Karpas-422 (cell line): ENCODE measurements at regions not wholly inside any gene's neighbourhood (a gene's known extent, or its start where the extent isn't known, plus 50 kb on each side); places are given as distances from the start of the nearest gene placed in this dataset.

Source experiments
- DNase-seq: peaks from one replicate; pipeline ENCODE4 v3.0.0-alpha.2; 2015
- H2AFZ ChIP-seq: fragments of 200-600 bp; sonication (generic); 2 replicates; pipeline ENCODE4 v1.6.1; 2014; ENCODE audit warnings: antibody characterized with exemption, low read length, mixed read lengths
- H3K27ac ChIP-seq: fragments of 200-600 bp; sonication (generic); 2 replicates; pipeline ENCODE4 v1.5.1; 2014; ENCODE audit warnings: mild to moderate bottlenecking, low read length, moderate library complexity
- H3K27me3 ChIP-seq: fragments of 200-600 bp; sonication (generic); 2 replicates; pipeline ENCODE4 v1.6.1; 2014; ENCODE audit warnings: low read length, mixed read lengths
- H3K36me3 ChIP-seq: fragments of 200-600 bp; sonication (generic); 2 replicates; pipeline ENCODE4 v1.6.1; 2014; ENCODE audit warnings: low read length, mixed read lengths; ENCODE audit not compliant: insufficient read depth
- H3K4me1 ChIP-seq: fragments of 200-600 bp; sonication (generic); 2 replicates; pipeline ENCODE4 v1.6.1; 2014; ENCODE audit warnings: mild to moderate bottlenecking, low read length, mixed read lengths
- H3K4me2 ChIP-seq: fragments of 200-600 bp; sonication (generic); 2 replicates; pipeline ENCODE4 v1.6.1; 2014; ENCODE audit warnings: low read length, low read depth, mild to moderate bottlenecking; ENCODE audit not compliant: poor library complexity, severe bottlenecking
- H3K4me3 ChIP-seq: fragments of 200-600 bp; sonication (generic); 2 replicates; pipeline ENCODE4 v1.5.1; 2014; ENCODE audit warnings: mild to moderate bottlenecking, antibody characterized with exemption, low read length, mixed read lengths
- H3K79me2 ChIP-seq: fragments of 200-600 bp; sonication (generic); 2 replicates; pipeline ENCODE4 v1.6.1; 2014; ENCODE audit warnings: mild to moderate bottlenecking, low read length, mixed read lengths
- H3K9ac ChIP-seq: fragments of 200-600 bp; sonication (generic); 2 replicates; pipeline ENCODE4 v1.6.0; 2014; ENCODE audit warnings: low read length
- H3K9me2 ChIP-seq: fragments of 200-600 bp; sonication (generic), shearing (Covaris generic); replicated peaks from 2 replicates; pipeline ENCODE4 v1.6.0; 2014; ENCODE audit warnings: mild to moderate bottlenecking, low read length, moderate library complexity; ENCODE audit not compliant: insufficient read depth
- H3K9me3 ChIP-seq: fragments of 300-700, 200-600 bp; sonication (generic); 2 replicates; pipeline ENCODE4 v1.6.1; 2014; ENCODE audit warnings: low read length, mixed read lengths
- H4K20me1 ChIP-seq: fragments of 200-600 bp; sonication (generic); 2 replicates; pipeline ENCODE4 v1.6.1; 2014; ENCODE audit warnings: mild to moderate bottlenecking, antibody characterized with exemption, low read length, low read depth; ENCODE audit not compliant: insufficient read depth

DNA sequence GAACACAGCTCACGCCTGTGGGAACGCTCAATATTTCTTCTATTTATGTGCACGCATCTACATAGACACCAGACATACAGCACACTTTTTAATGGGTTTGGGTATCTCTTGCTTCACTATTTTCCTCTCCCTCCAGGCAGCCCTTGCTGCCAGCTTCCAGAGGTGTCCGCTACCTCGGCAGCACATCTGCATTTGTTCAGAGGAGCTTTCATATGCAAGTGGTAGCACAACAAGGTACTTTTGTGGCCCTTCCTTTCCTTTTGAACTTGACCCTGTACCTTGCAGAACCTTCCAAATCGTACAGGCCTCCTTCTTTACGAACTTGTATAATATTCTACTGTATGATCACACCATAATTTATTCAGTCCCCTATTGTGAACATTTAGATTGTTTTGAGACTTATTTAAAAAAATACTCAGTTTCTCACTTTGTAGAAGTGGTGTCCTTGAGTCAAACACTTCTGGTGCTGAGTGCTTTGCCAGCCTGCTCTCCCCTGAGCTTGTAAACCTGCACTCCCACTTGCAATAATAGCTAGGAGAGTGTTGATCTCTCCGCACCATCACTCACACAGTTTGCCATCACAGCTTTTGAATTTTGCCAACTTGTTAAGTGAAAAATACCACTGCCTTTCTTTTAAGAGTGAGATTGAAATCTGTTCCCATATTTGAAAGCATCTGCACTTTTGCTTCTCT lies 106.0 kb upstream of the ZNF32 start:
- Histone ChIP-seq H3K4me2 (no peak overlapping the region), H3K9me3 (no peaks in the 10 kb centered on the region), H3K79me2 (no peaks in the 10 kb centered on the region), H2AFZ (no peak overlapping the region), H3K9ac (no peak overlapping the region), H3K4me3 (no peak overlapping the region), H3K9me2 (no peaks in the 10 kb centered on the region), H3K27ac (no peak overlapping the region), H3K27me3 (no peaks in the 10 kb centered on the region), H3K36me3 (no peaks in the 10 kb centered on the region), H3K4me1 (no peaks in the 10 kb centered on the region), H4K20me1 (no peaks in the 10 kb centered on the region)
- DNase-seq: no peak

DNA sequence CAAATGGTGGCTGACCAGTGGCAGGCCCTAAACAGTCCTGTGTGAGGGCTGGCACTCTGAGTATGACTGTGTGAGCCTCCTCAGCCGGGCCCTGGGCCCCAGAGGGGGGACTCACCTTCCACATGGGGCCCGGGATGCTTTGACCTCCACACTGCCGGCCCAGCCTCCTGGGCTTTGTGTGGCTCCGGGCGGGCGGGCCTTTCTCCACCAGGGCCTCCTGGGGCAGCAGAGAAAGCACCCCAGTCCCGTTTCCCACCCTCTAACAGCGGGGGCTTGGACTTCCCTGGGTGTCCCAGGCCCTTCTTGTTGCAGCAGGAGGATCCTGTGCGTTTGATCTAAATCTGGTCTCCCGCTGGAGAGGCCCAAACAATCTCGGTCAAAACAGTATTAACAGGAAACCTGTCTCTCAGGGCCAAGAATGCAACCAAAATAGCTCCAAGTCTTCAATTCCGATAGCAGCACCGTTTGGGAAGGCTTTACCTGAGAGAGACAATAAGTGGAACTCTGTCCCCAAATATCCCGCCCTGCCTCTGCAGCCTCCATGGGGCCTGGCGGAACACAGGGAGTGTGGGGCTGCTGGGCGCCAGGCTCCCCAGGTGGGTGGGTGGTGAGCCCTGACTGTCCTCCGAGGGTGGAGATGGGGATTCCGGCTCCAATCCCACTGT lies 104.8 kb upstream of the ZNF32 start:
- DNase-seq: no peak
- Histone ChIP-seq H2AFZ (no peak overlapping the region), H3K4me1 (no peaks in the 10 kb centered on the region), H3K79me2 (no peaks in the 10 kb centered on the region), H3K36me3 (no peaks in the 10 kb centered on the region), H3K27me3 (no peaks in the 10 kb centered on the region), H3K4me3 (no peak overlapping the region), H3K9ac (no peak overlapping the region), H4K20me1 (no peaks in the 10 kb centered on the region), H3K27ac (no peak overlapping the region), H3K9me2 (no peaks in the 10 kb centered on the region), H3K4me2 (no peak overlapping the region), H3K9me3 (no peaks in the 10 kb centered on the region)

DNA sequence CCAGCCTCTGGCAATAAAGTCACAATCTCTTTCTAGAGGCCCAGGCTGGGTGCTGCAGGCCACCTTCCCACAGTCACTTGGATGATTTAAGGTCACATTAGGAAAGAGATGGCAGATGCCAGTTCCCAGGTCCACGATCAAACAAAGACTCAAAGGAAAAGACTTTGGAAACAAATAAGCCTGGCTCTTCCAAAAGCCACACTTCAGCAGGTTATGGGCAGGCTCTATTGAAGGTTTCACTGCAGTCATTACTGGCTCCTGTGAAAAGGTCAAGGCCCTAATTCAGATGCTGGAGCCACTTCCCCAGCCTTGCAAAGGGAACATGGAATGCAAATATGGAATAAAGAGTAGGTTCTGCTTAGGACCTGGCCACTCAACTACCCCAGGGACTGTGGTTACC lies 104.0 kb upstream of the ZNF32 start:
- Histone ChIP-seq H3K9me2 (no peaks in the 10 kb centered on the region), H3K36me3 (no peaks in the 10 kb centered on the region), H3K27me3 (no peaks in the 10 kb centered on the region), H3K79me2 (no peaks in the 10 kb centered on the region), H3K4me2 (no peak overlapping the region), H3K4me1 (no peaks in the 10 kb centered on the region), H3K4me3 (no peak overlapping the region), H2AFZ (no peak overlapping the region), H4K20me1 (no peaks in the 10 kb centered on the region), H3K27ac (no peak overlapping the region), H3K9me3 (no peaks in the 10 kb centered on the region), H3K9ac (no peak overlapping the region)
- DNase-seq: no peak

DNA sequence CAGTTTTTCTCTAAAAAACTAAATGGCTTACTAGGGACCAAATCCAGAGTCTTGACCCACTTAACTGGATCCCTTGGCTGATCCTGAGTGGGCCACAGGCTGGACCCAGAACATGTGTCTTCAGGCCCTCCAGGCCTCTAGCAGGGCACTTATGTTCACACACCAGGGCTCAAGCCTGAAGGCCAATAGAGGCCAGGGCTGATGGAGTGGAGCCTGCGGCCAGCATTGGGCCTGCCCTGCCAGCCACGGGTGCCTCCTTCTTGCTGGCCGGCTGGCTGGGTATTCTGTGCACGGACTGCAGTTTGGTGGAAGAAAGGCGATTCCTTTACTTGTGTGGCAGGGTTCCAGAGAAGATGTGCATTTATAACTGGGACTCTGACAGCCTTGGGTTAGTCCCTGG lies 103.0 kb upstream of the ZNF32 start:
- Histone ChIP-seq H3K27me3 (no peaks in the 10 kb centered on the region), H3K9ac (no peak overlapping the region), H3K79me2 (no peaks in the 10 kb centered on the region), H3K4me2 (no peak overlapping the region), H4K20me1 (no peaks in the 10 kb centered on the region), H3K4me3 (no peak overlapping the region), H2AFZ (no peak overlapping the region), H3K36me3 (no peaks in the 10 kb centered on the region), H3K9me3 (no peaks in the 10 kb centered on the region), H3K27ac (no peak overlapping the region), H3K9me2 (no peaks in the 10 kb centered on the region), H3K4me1 (no peaks in the 10 kb centered on the region)
- DNase-seq: no peak

DNA sequence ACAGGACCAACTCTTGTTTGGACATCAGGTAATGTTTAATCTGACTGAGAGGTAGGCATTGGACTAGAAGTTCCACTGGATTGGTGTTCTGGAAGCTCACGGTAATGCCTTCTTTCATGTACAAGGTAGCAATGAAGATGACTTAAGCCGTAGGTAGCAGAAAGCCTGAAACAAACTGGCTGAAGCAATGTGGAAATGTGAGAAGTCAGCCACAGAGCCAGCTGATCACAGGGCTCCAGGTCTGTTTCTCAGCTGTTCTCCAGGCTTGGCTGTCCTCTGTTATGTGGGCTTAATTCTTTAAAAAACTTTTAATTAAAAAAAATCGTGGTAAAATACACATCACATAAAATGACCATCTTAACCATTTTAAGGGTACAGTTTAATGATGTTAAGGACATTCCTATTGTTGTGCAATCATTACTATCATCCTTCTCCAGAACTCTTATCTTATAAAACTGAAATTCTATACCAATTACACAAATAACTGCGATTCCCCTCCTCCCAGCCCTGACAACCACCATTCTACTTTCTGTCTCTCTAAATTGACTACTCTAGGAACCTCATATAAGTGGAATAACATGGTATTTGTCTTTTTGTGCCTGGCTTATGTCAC lies 101.4 kb upstream of the ZNF32 start:
- DNase-seq: no peak
- H3K79me2 ChIP-seq: no peaks in the 10 kb centered on the region
- no peaks in the 10 kb centered on the region for H3K9me2 ChIP-seq
- no peak overlapping the region for H2AFZ ChIP-seq
- 0 out of 2 replicates have a peak, but pooled peaks cover 3% of the 10 kb centered on the region for H3K27me3 ChIP-seq
- H3K9ac ChIP-seq: no peak overlapping the region
- H3K27ac ChIP-seq: no peak overlapping the region
- H3K4me2 ChIP-seq: no peak overlapping the region
- H3K36me3 ChIP-seq: no peaks in the 10 kb centered on the region
- H4K20me1 ChIP-seq: no peaks in the 10 kb centered on the region
- no peaks in the 10 kb centered on the region for H3K9me3 ChIP-seq
- H3K4me1 ChIP-seq: no peaks in the 10 kb centered on the region
- no peak overlapping the region for H3K4me3 ChIP-seq

DNA sequence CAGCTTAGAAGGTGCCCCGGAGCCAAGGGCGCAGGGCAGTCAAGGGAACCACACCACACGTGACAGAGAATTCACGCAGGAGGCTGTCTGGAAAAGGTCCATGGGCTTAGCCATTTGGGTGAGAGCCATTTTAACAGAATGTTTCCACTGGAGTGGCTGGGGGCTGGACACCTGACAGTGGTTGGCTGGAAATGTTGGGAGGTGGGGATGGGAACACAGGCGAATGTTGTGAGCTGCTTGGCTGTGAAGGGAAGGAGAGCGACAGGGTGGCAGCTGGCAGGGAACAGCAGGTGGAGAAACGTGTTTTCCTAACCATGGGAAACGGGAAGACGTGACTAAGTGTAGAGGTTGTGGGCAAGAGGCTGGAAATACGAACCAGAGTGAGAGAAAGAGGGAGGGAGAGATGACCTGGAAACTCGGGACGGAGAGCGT lies 100.5 kb upstream of the ZNF32 start:
- Histone ChIP-seq H3K9me2 (no peaks in the 10 kb centered on the region), H3K36me3 (no peaks in the 10 kb centered on the region), H3K4me1 (no peaks in the 10 kb centered on the region), H3K27me3 (0 out of 2 replicates have a peak, but pooled peaks cover 3% of the 10 kb centered on the region), H3K79me2 (no peaks in the 10 kb centered on the region), H3K9ac (no peak overlapping the region), H3K4me3 (no peak overlapping the region), H3K27ac (no peak overlapping the region), H4K20me1 (no peaks in the 10 kb centered on the region), H3K4me2 (no peak overlapping the region), H2AFZ (no peak overlapping the region), H3K9me3 (no peaks in the 10 kb centered on the region)
- DNase-seq: no peak

DNA sequence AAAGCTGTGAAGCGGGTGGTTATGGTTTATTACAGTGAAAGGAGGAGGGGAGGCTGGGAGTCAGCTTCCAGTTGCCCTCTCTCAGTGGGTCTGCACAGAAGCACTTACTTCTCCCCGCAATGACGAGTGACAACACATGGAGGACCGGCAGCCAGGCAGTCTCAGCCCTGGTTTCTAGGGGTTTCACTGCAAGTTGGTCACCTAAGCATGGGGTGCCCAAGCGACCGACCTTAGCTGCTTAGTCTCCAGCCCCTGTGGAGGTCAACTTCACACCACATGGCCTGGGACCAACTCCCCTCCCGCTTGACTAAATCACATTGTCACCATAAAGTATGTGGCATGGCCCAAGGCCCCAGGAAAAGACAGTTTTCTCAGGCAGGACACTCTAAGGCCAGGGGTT lies 99.9 kb upstream of the ZNF32 start:
- no peaks in the 10 kb centered on the region for H3K9me2 ChIP-seq
- no peak for DNase-seq
- H3K27ac ChIP-seq: no peak overlapping the region
- no peak overlapping the region for H3K9ac ChIP-seq
- H3K4me1 ChIP-seq: no peaks in the 10 kb centered on the region
- H3K4me2 ChIP-seq: no peak overlapping the region
- no peak overlapping the region for H2AFZ ChIP-seq
- 0 out of 2 replicates have a peak, but pooled peaks cover 3% of the 10 kb centered on the region for H3K27me3 ChIP-seq
- no peaks in the 10 kb centered on the region for H4K20me1 ChIP-seq
- H3K9me3 ChIP-seq: no peaks in the 10 kb centered on the region
- H3K4me3 ChIP-seq: no peak overlapping the region
- H3K36me3 ChIP-seq: no peaks in the 10 kb centered on the region
- H3K79me2 ChIP-seq: no peaks in the 10 kb centered on the region

DNA sequence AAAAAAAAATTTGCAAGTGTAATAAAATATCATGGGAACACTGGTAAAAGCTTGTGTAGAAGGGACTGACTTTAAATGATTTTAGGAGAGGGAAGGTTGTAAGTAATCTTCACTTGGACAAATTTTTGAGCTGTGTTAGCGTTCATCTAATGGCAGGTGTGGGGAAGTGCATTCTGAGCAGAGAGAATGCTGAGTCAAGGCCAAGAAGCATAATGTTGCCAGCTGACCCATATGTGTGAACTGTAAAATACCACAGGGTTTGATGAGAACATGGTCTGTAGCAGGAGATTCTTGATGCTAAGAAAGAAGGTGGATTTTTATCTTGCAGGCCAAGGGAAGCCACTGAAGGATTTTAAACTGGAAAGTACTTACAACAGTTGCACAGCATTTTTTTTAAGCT lies 98.2 kb upstream of the ZNF32 start:
- H3K27me3 ChIP-seq: 0 out of 2 replicates have a peak, but pooled peaks cover 3% of the 10 kb centered on the region
- H3K9ac ChIP-seq: no peak overlapping the region
- H3K36me3 ChIP-seq: no peaks in the 10 kb centered on the region
- H4K20me1 ChIP-seq: no peaks in the 10 kb centered on the region
- no peak overlapping the region for H3K27ac ChIP-seq
- no peaks in the 10 kb centered on the region for H3K4me1 ChIP-seq
- H3K9me2 ChIP-seq: no peaks in the 10 kb centered on the region
- H2AFZ ChIP-seq: no peak overlapping the region
- H3K79me2 ChIP-seq: no peaks in the 10 kb centered on the region
- no peaks in the 10 kb centered on the region for H3K9me3 ChIP-seq
- no peak overlapping the region for H3K4me2 ChIP-seq
- DNase-seq: no peak
- H3K4me3 ChIP-seq: no peak overlapping the region
